ENCODE measurements at regions not wholly inside any gene's neighbourhood (a gene's known extent, or its start where the extent isn't known, plus 50 kb on each side); places are given as distances from the start of the nearest gene placed in this dataset.

DNA sequence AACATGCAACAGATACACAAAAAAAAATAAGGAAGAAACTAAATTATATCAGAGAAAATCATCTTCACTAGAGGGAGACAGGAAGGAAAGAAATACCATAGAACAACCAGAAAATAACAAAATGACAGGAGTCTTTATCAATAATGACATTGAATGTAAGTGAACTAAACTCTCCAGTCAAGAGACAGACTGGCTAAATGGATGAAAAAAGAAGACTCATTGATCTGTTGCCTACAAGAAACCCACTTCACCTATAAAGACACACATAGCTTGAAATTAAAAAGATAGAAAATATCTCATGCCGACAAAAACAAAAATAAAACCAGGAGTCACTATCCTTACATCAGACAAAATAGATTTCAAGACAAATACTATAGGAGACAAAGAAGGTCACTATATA lies 593.1 kb upstream of the USP24 start:
- H3K4me1 ChIP-seq (ENCODE audit: insufficient read depth, low read length, poor library complexity, severe bottlenecking): no peaks in the 10 kb centered on the region
- H4K20me1 ChIP-seq (ENCODE audit: insufficient read depth, low read length): no peaks in the 10 kb centered on the region
- no peaks in the 10 kb centered on the region for H3K9me3 ChIP-seq (ENCODE audit: low read length)
- H3K4me2 ChIP-seq (ENCODE audit: low read length): no peak overlapping the region
- CTCF ChIA-PET (ENCODE audit: unreplicated experiment): no interaction called here
- H3K4me3 ChIP-seq (ENCODE audit: low read depth, low read length, poor library complexity, severe bottlenecking): no peak overlapping the region
- no TSS peak for BruUV-seq (replicated peaks)
- H3K27ac ChIP-seq (ENCODE audit: low read depth, low read length, poor library complexity, severe bottlenecking): no peak overlapping the region
- no peak for TF ChIP-seq EZH2phosphoT487 (IDR thresholded peaks at IDR 0.05; ENCODE audit: borderline replicate concordance, low read depth, low read length)
- TF ChIP-seq, protein P1, sequence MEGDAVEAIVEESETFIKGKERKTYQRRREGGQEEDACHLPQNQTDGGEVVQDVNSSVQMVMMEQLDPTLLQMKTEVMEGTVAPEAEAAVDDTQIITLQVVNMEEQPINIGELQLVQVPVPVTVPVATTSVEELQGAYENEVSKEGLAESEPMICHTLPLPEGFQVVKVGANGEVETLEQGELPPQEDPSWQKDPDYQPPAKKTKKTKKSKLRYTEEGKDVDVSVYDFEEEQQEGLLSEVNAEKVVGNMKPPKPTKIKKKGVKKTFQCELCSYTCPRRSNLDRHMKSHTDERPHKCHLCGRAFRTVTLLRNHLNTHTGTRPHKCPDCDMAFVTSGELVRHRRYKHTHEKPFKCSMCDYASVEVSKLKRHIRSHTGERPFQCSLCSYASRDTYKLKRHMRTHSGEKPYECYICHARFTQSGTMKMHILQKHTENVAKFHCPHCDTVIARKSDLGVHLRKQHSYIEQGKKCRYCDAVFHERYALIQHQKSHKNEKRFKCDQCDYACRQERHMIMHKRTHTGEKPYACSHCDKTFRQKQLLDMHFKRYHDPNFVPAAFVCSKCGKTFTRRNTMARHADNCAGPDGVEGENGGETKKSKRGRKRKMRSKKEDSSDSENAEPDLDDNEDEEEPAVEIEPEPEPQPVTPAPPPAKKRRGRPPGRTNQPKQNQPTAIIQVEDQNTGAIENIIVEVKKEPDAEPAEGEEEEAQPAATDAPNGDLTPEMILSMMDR (conservative IDR thresholded peaks at IDR 0.05; ENCODE audit: low read length): no peak
- no peak overlapping the region for H2AFZ ChIP-seq (ENCODE audit: low read length)
- no peaks in the 10 kb centered on the region for H3K36me3 ChIP-seq (ENCODE audit: insufficient read depth, low read length)
- POLR2A ChIA-PET: no interaction called here
- H3K9me2 ChIP-seq (ENCODE audit: insufficient read depth, low read length): no peaks in the 10 kb centered on the region
- no peak for DNase-seq (ENCODE audit: low spot score)
- intact Hi-C loops (cut with micrococcal nuclease; ENCODE audit: unreplicated experiment): no loop called here
- no peaks in the 10 kb centered on the region for H3K79me2 ChIP-seq (ENCODE audit: insufficient read depth, low read depth, low read length)

DNA sequence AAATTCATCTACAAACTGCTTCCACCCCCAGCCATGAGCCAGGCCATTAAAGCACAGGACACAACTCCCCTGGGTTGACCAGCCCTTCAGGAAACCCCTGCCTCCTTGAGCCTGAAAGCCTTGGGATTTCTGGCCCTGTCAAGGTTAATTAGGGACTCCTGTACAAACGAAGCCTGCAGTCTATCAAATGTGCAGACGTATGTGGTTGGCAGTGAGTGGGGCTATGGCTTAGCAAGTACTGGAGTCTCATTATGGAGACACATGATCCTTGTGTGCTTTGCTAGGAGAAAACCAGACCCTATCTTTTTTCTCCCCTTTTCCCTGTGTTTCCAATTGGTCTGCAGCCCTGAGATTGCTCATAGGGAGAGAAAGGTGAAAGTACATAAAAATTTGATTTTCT lies 588.3 kb upstream of the USP24 start:
- H3K4me3 ChIP-seq (ENCODE audit: low read depth, low read length, poor library complexity, severe bottlenecking): no peak overlapping the region
- POLR2A ChIA-PET: no interaction called here
- no peak overlapping the region for H3K27ac ChIP-seq (ENCODE audit: low read depth, low read length, poor library complexity, severe bottlenecking)
- CTCF ChIA-PET (ENCODE audit: unreplicated experiment): no interaction called here
- H4K20me1 ChIP-seq (ENCODE audit: insufficient read depth, low read length): no peaks in the 10 kb centered on the region
- no peaks in the 10 kb centered on the region for H3K4me1 ChIP-seq (ENCODE audit: insufficient read depth, low read length, poor library complexity, severe bottlenecking)
- H2AFZ ChIP-seq (ENCODE audit: low read length): no peak overlapping the region
- TF ChIP-seq, protein P1 (conservative IDR thresholded peaks at IDR 0.05; ENCODE audit: low read length): no peak
- TF ChIP-seq EZH2phosphoT487 (IDR thresholded peaks at IDR 0.05; ENCODE audit: borderline replicate concordance, low read depth, low read length): no peak
- no peak for DNase-seq (ENCODE audit: low spot score)
- H3K9me3 ChIP-seq (ENCODE audit: low read length): no peaks in the 10 kb centered on the region
- H3K36me3 ChIP-seq (ENCODE audit: insufficient read depth, low read length): no peaks in the 10 kb centered on the region
- no peaks in the 10 kb centered on the region for H3K79me2 ChIP-seq (ENCODE audit: insufficient read depth, low read depth, low read length)
- BruUV-seq (replicated peaks): no TSS peak
- intact Hi-C loops (cut with micrococcal nuclease; ENCODE audit: unreplicated experiment): no loop called here
- H3K4me2 ChIP-seq (ENCODE audit: low read length): no peak overlapping the region
- no peaks in the 10 kb centered on the region for H3K9me2 ChIP-seq (ENCODE audit: insufficient read depth, low read length)

DNA sequence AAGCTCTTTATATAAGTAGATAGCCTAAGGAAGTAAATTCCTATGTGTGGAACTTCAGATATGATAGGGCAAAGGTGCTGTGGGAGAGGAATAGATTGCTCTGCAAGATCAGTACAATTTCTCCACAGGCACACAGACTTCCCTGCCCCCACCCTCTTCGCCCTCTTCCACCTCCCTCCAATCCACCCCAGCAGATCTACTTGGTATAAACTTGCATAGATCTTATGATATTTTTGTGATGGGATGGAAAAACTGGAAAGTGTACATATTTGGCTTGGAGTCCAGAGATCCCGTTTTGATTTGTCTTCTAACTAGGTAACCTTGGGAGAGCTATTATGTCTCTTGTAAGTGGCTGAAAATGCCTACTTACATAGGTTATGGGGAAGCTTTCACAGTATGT lies 586.3 kb upstream of the USP24 start:
- Histone ChIP-seq H3K36me3 (ENCODE audit: insufficient read depth, low read length) (no peaks in the 10 kb centered on the region), H3K9me2 (ENCODE audit: insufficient read depth, low read length) (no peaks in the 10 kb centered on the region), H4K20me1 (ENCODE audit: insufficient read depth, low read length) (no peaks in the 10 kb centered on the region), H3K4me1 (ENCODE audit: insufficient read depth, low read length, poor library complexity, severe bottlenecking) (no peaks in the 10 kb centered on the region), H3K27ac (ENCODE audit: low read depth, low read length, poor library complexity, severe bottlenecking) (no peak overlapping the region), H3K4me2 (ENCODE audit: low read length) (no peak overlapping the region), H3K4me3 (ENCODE audit: low read depth, low read length, poor library complexity, severe bottlenecking) (no peak overlapping the region), H3K79me2 (ENCODE audit: insufficient read depth, low read depth, low read length) (no peaks in the 10 kb centered on the region), H3K9me3 (ENCODE audit: low read length) (no peaks in the 10 kb centered on the region), H2AFZ (ENCODE audit: low read length) (no peak overlapping the region)
- DNase-seq (ENCODE audit: low spot score): no peak
- TF ChIP-seq EZH2phosphoT487 (IDR thresholded peaks at IDR 0.05; ENCODE audit: borderline replicate concordance, low read depth, low read length): no peak
- TF ChIP-seq, protein P1 (conservative IDR thresholded peaks at IDR 0.05; ENCODE audit: low read length): no peak
- intact Hi-C loops (cut with micrococcal nuclease; ENCODE audit: unreplicated experiment): no loop called here
- CTCF ChIA-PET (ENCODE audit: unreplicated experiment): no interaction called here
- POLR2A ChIA-PET: interaction anchor here (1.0 kb wide), 1 partner anchor 9 kb away, joined by 5 read pairs; no protein-coding TSS in a partner anchor
- no TSS peak for BruUV-seq (replicated peaks)
